Heart right ventricle (tissue), 16 donors: ENCODE measurements at regions not wholly inside any gene's neighbourhood (a gene's known extent, or its start where the extent isn't known, plus 50 kb on each side); places are given as distances from the start of the nearest gene placed in this dataset.

Experiments used
- ATAC-seq, 8 donors: fragments of 200-7000 bp; cut with Tn5 transposase; one replicate each; pipeline ENCODE4 v1.9.1; 2020; ENCODE audit warnings: mild to moderate bottlenecking in 8 of 8, moderate library complexity in 8 of 8, moderate number of reproducible peaks in 1 of 8
- DNase-seq, 2 donors: peaks; one replicate each; pipeline ENCODE4 v3.0.0-alpha.2; 2020
- H3K27ac ChIP-seq, 10 donors: fragments of 200-600 bp; sonication (generic) in 2 of 10; one replicate each; pipeline versions ENCODE4 v1.5.0 to v1.8.0; 2020 to 2022; ENCODE audit warnings: mild to moderate bottlenecking in 3 of 10
- H3K27me3 ChIP-seq, 7 donors: fragments of 200-600 bp; one replicate each; pipeline ENCODE4 v1.8.0; 2021 to 2022; ENCODE audit warnings: mild to moderate bottlenecking in 2 of 7
- H3K36me3 ChIP-seq, 9 donors: fragments of 200-600 bp; sonication (generic) in 1 of 9; one replicate each; pipeline versions ENCODE4 v1.5.0 to v1.8.0; 2020 to 2022; ENCODE audit warnings: mild to moderate bottlenecking in 2 of 9
- H3K4me1 ChIP-seq, 9 donors: fragments of 200-600 bp; sonication (generic) in 1 of 9; one replicate each; pipeline versions ENCODE4 v1.5.0 to v1.8.0; 2020 to 2022; ENCODE audit warnings: mild to moderate bottlenecking in 4 of 9
- H3K4me3 ChIP-seq, 10 donors: fragments of 200-600 bp; sonication (generic) in 2 of 10; one replicate each; pipeline versions ENCODE4 v1.5.0 to v1.8.0; 2020 to 2022; ENCODE audit warnings: mild to moderate bottlenecking in 7 of 10, moderate library complexity in 2 of 10
- H3K9me3 ChIP-seq, 11 donors: fragments of 200-600 bp in 10 of 11; sonication (generic) in 2 of 11; one replicate each; pipeline versions ENCODE4 v1.5.0 to v1.8.0; 2013 to 2022; ENCODE audit warnings: mild to moderate bottlenecking in 2 of 11, control low read depth in 1 of 11, moderate library complexity in 1 of 11
- CTCF ChIP-seq, 9 donors: fragments of 200-600 bp; sonication (generic) in 2 of 9; IDR thresholded peaks; one replicate each; pipeline versions ENCODE4 v1.5.0 to v1.8.0; 2021 to 2022; ENCODE audit warnings: antibody characterized with exemption in 9 of 9, mild to moderate bottlenecking in 5 of 9, moderate library complexity in 1 of 9
- WGBS, 2 donors: extraction: QIAGEN DNeasy Blood & Tissue Kit; methylation state at CpG; one replicate each; pipeline ENCODE4 v1.1.7; 2013; ENCODE audit warnings: inconsistent platforms in 1 of 2; 5-methylcytosine and 5-hydroxymethylcytosine counted together
- intact Hi-C, 10 donors: fragments of 100-400 bp; cut with DNase I; formaldehyde crosslinking; loops; one replicate each; pipeline versions ENCODE4 v1.11.1 to v1.14.2; 2022
- donor health status: Arrhythmogenic right ventricular cardiomyopathy.
- donor health status: ischemic (EF 13 %, LVEDD 7.1; RV severe dilation, severe dysfunction).
- donor health status: healthy with polysubstance abuse.
- donor health status: DM: no; HTN: yes; CAD: no.
- donor health status: DM: no; HTN: no; CAD: no.
- donor health status: ischemic (EF 25% LVEDD 6.9; RV normal size, moderate dysfunction).
- donor health status: ischemic (EF 25% LVEDD 5.7; RV mildly dilated, moderate dysfunction).
- donor health status: healthy.
- donor health status: DM: yes; HTN: yes; CAD: no.
- donor health status: Ischemic cardiomyopathy.
- donor health status: ischemic (EF 35%, LVEDD 5.7; RV mildly dilated, moderate dysfunction).
- donor health status: nonischemic (EF 11% LVEDD 7.7; RV severe dilation, severe dysfunction).
- donor health status: DM: yes; HTN: yes; CAD: no.
- donor health status: PGD.
- donor health status: ischemic (EF 29% LVEDD 5.4; RV normal size, mild dysfunction).
- donor health status: nonischemic (EF 23%, LVEDD 6.1; RV moderate dilation, normal function).

GRCh38 chr4:58275856-58276255 is 1165.7 kb upstream of the IGFBP7 start:
- no peak for ATAC-seq
- WGBS, 2 donors: 90 to 92% methylated on average over 1 of the region's 1 CpG
- intact Hi-C loops: no loop called here
- no peaks in the 10 kb centered on the region for H3K27me3 ChIP-seq
- peaks cover 0 to 6% (median 0%) of the 10 kb centered on the region in 9 donors for H3K4me1 ChIP-seq
- no peak for DNase-seq
- no peaks in the 10 kb centered on the region for H3K36me3 ChIP-seq
- peaks cover 0 to 7% (median 0%) of the 10 kb centered on the region in 11 donors for H3K9me3 ChIP-seq
- H3K27ac ChIP-seq: no peak overlapping the region
- TF ChIP-seq CTCF (IDR thresholded peaks at IDR 0.05): no peak
- no peak overlapping the region for H3K4me3 ChIP-seq

GRCh38 chr4:58274553-58274952 is 1164.4 kb upstream of the IGFBP7 start:
- no peak for TF ChIP-seq CTCF (IDR thresholded peaks at IDR 0.05)
- intact Hi-C loops: no loop called here
- no peak for DNase-seq

GRCh38 chr4:58272311-58272710 is 1162.1 kb upstream of the IGFBP7 start:
- no peak overlapping the region for H3K27ac ChIP-seq
- H3K9me3 ChIP-seq: peaks cover 0 to 16% (median 0%) of the 10 kb centered on the region in 11 donors
- H3K36me3 ChIP-seq: no peaks in the 10 kb centered on the region
- ATAC-seq (no peak), DNase-seq (no peak)
- TF ChIP-seq CTCF (IDR thresholded peaks at IDR 0.05): no peak
- H3K27me3 ChIP-seq: no peaks in the 10 kb centered on the region
- intact Hi-C loops: no loop called here
- 16 to 27% methylated on average over 1 of the region's 1 CpG for WGBS, 2 donors
- peaks cover 0 to 6% (median 0%) of the 10 kb centered on the region in 9 donors for H3K4me1 ChIP-seq
- H3K4me3 ChIP-seq: no peak overlapping the region

More at GRCh38 chr4:58274553-58274952, 1164.4 kb upstream of the IGFBP7 start:
- H3K27ac ChIP-seq: no peak overlapping the region
- no peaks in the 10 kb centered on the region for H3K27me3 ChIP-seq
- H3K9me3 ChIP-seq: peaks cover 0 to 16% (median 0%) of the 10 kb centered on the region in 11 donors
- H3K36me3 ChIP-seq: no peaks in the 10 kb centered on the region
- peaks cover 0 to 6% (median 0%) of the 10 kb centered on the region in 9 donors for H3K4me1 ChIP-seq
- no peak for ATAC-seq
- H3K4me3 ChIP-seq: no peak overlapping the region
- WGBS, 2 donors: 90 to 92% methylated on average over 5 of the region's 5 CpGs

GRCh38 chr4:58265734-58266133 is 1155.5 kb upstream of the IGFBP7 start:
- H3K9me3 ChIP-seq: peaks cover 0 to 9% (median 0%) of the 10 kb centered on the region in 11 donors
- ATAC-seq: no peak
- H3K4me3 ChIP-seq: no peak overlapping the region
- no peak for DNase-seq
- no peaks in the 10 kb centered on the region for H3K4me1 ChIP-seq
- WGBS, 2 donors: 67 to 77% methylated on average over 2 of the region's 2 CpGs
- no peak for TF ChIP-seq CTCF (IDR thresholded peaks at IDR 0.05)
- no peaks in the 10 kb centered on the region for H3K27me3 ChIP-seq
- H3K27ac ChIP-seq: no peak overlapping the region
- H3K36me3 ChIP-seq: no peaks in the 10 kb centered on the region
- intact Hi-C loops: no loop called here
